ENCODE measurements at regions not wholly inside any gene's neighbourhood (a gene's known extent, or its start where the extent isn't known, plus 50 kb on each side); places are given as distances from the start of the nearest gene placed in this dataset.

- DNase-seq (ENCODE audit: low read depth, low spot score) = no peak
These were observed 190.6 kb upstream of the SMIM21 start for GRCh38 chr18:75618146-75618545.

- no peak for DNase-seq (ENCODE audit: low read depth, low spot score)
These were observed 185.0 kb upstream of the SMIM21 start for GRCh38 chr18:75612456-75612855.

- DNase-seq (ENCODE audit: low read depth, low spot score) = no peak
These were observed 180.2 kb upstream of the SMIM21 start for GRCh38 chr18:75607701-75608100.

- no peak for DNase-seq (ENCODE audit: low read depth, low spot score)
These were observed 165.0 kb upstream of the SMIM21 start for GRCh38 chr18:75592527-75592926.

- no peak for DNase-seq (ENCODE audit: low read depth, low spot score)
These were observed 160.9 kb upstream of the SMIM21 start for GRCh38 chr18:75588412-75588811.

- no peak for DNase-seq (ENCODE audit: low read depth, low spot score)
These were observed 159.6 kb upstream of the SMIM21 start for GRCh38 chr18:75587131-75587530.

GRCh38 chr18:75586130-75586889, 158.8 kb upstream of the SMIM21 start:
- no peak for DNase-seq (ENCODE audit: low read depth, low spot score)

GRCh38 chr18:75582940-75583339, 155.4 kb upstream of the SMIM21 start:
- no peak for DNase-seq (ENCODE audit: low read depth, low spot score)

- DNase-seq (ENCODE audit: low read depth, low spot score) = no peak
These were observed 154.9 kb upstream of the SMIM21 start for GRCh38 chr18:75582406-75582821.

GRCh38 chr18:75581336-75582131, 154.0 kb upstream of the SMIM21 start:
- no peak for DNase-seq (ENCODE audit: low read depth, low spot score)

GRCh38 chr18:75574187-75574586, 146.7 kb upstream of the SMIM21 start:
- no peak for DNase-seq (ENCODE audit: low read depth, low spot score)

- DNase-seq (ENCODE audit: low read depth, low spot score) = no peak
These were observed 135.6 kb upstream of the SMIM21 start for GRCh38 chr18:75563150-75563549.

GRCh38 chr18:75562216-75562615, 134.7 kb upstream of the SMIM21 start:
- DNase-seq (ENCODE audit: low read depth, low spot score) = no peak

- DNase-seq (ENCODE audit: low read depth, low spot score) = no peak
These were observed 131.3 kb upstream of the SMIM21 start for GRCh38 chr18:75558790-75559189.

GRCh38 chr18:75556841-75557240, 129.3 kb upstream of the SMIM21 start:
- DNase-seq (ENCODE audit: low read depth, low spot score) = no peak

GRCh38 chr18:75554644-75555185, 127.2 kb upstream of the SMIM21 start:
- no peak for DNase-seq (ENCODE audit: low read depth, low spot score)

- no peak for DNase-seq (ENCODE audit: low read depth, low spot score)
These were observed 126.7 kb upstream of the SMIM21 start for GRCh38 chr18:75554176-75554575.

- DNase-seq (ENCODE audit: low read depth, low spot score) = no peak
These were observed 125.5 kb upstream of the SMIM21 start for GRCh38 chr18:75553021-75553420.

- DNase-seq (ENCODE audit: low read depth, low spot score) = no peak
These were observed 123.6 kb upstream of the SMIM21 start for GRCh38 chr18:75551071-75551470.

- DNase-seq (ENCODE audit: low read depth, low spot score) = peak; percentile 38
These were observed 120.9 kb upstream of the SMIM21 start for GRCh38 chr18:75548353-75548905.

- no peak for DNase-seq (ENCODE audit: low read depth, low spot score)
These were observed 119.5 kb upstream of the SMIM21 start for GRCh38 chr18:75546964-75547363.

GRCh38 chr18:75545189-75545588, 117.7 kb upstream of the SMIM21 start:
- DNase-seq (ENCODE audit: low read depth, low spot score) = no peak

All from iPS DF 19.7 (cell line).